ENCODE measurements at regions not wholly inside any gene's neighbourhood (a gene's known extent, or its start where the extent isn't known, plus 50 kb on each side); places are given as distances from the start of the nearest gene placed in this dataset.

GRCh38 chr16:86663685-86664521 is 85.6 kb downstream of the FOXL1 start:
- H3K4me1 ChIP-seq (ENCODE audit: control insufficient read depth in 1 of 2, insufficient read depth in 1 of 2, low read depth in 1 of 2, low read length in 1 of 2) = no peaks in the 10 kb centered on the region
- H3K27me3 ChIP-seq = peaks cover 22% of the 10 kb centered on the region
- no peak overlapping the region for H3K27ac ChIP-seq
- H3K4me3 ChIP-seq (ENCODE audit: low read depth in 1 of 2, low read length in 1 of 2) = no peak overlapping the region
- TF ChIP-seq CTCF (IDR thresholded peaks at IDR 0.05) = no peak
- no peaks in the 10 kb centered on the region for H3K36me3 ChIP-seq
- no peaks in the 10 kb centered on the region for H3K9me3 ChIP-seq

GRCh38 chr16:86664522-86665318 is 86.4 kb downstream of the FOXL1 start:
- H3K4me1 ChIP-seq (ENCODE audit: control insufficient read depth in 1 of 2, insufficient read depth in 1 of 2, low read depth in 1 of 2, low read length in 1 of 2) = no peaks in the 10 kb centered on the region
- peaks cover 22% of the 10 kb centered on the region for H3K27me3 ChIP-seq
- no peaks in the 10 kb centered on the region for H3K36me3 ChIP-seq
- no peaks in the 10 kb centered on the region for H3K9me3 ChIP-seq
- no peak overlapping the region for H3K4me3 ChIP-seq (ENCODE audit: low read depth in 1 of 2, low read length in 1 of 2)
- TF ChIP-seq CTCF (IDR thresholded peaks at IDR 0.05) = no peak
- no peak overlapping the region for H3K27ac ChIP-seq

- H3K4me1 ChIP-seq (ENCODE audit: control insufficient read depth in 1 of 2, insufficient read depth in 1 of 2, low read depth in 1 of 2, low read length in 1 of 2) = no peaks in the 10 kb centered on the region
- TF ChIP-seq CTCF (IDR thresholded peaks at IDR 0.05) = no peak
These were observed 86.9 kb downstream of the FOXL1 start for GRCh38 chr16:86665319-86665675.

GRCh38 chr16:86665929-86666328 is 87.6 kb downstream of the FOXL1 start:
- no peaks in the 10 kb centered on the region for H3K36me3 ChIP-seq
- H3K4me1 ChIP-seq (ENCODE audit: control insufficient read depth in 1 of 2, insufficient read depth in 1 of 2, low read depth in 1 of 2, low read length in 1 of 2) = no peaks in the 10 kb centered on the region
- no peak overlapping the region for H3K4me3 ChIP-seq (ENCODE audit: low read depth in 1 of 2, low read length in 1 of 2)
- peaks cover 22% of the 10 kb centered on the region for H3K27me3 ChIP-seq
- H3K9me3 ChIP-seq = no peaks in the 10 kb centered on the region
- TF ChIP-seq CTCF (IDR thresholded peaks at IDR 0.05) = no peak
- H3K27ac ChIP-seq = no peak overlapping the region

More at GRCh38 chr16:86665319-86665675, 86.9 kb downstream of the FOXL1 start:
- Histone ChIP-seq H3K27me3 (peaks cover 22% of the 10 kb centered on the region), H3K4me3 (ENCODE audit: low read depth in 1 of 2, low read length in 1 of 2) (no peak overlapping the region), H3K9me3 (no peaks in the 10 kb centered on the region), H3K36me3 (no peaks in the 10 kb centered on the region), H3K27ac (no peak overlapping the region)

- no peak for TF ChIP-seq CTCF (IDR thresholded peaks at IDR 0.05)
- H3K4me1 ChIP-seq (ENCODE audit: control insufficient read depth in 1 of 2, insufficient read depth in 1 of 2, low read depth in 1 of 2, low read length in 1 of 2) = no peaks in the 10 kb centered on the region
- no peak overlapping the region for H3K27ac ChIP-seq
- H3K9me3 ChIP-seq = no peaks in the 10 kb centered on the region
- no peaks in the 10 kb centered on the region for H3K36me3 ChIP-seq
- H3K27me3 ChIP-seq = peaks cover 26% of the 10 kb centered on the region
- no peak overlapping the region for H3K4me3 ChIP-seq (ENCODE audit: low read depth in 1 of 2, low read length in 1 of 2)
These were observed 88.7 kb downstream of the FOXL1 start for GRCh38 chr16:86667035-86667434.

Data from neutrophil (primary cell).